IPS-20b (cell line): ENCODE measurements at regions not wholly inside any gene's neighbourhood (a gene's known extent, or its start where the extent isn't known, plus 50 kb on each side); places are given as distances from the start of the nearest gene placed in this dataset.

Source experiments
- H3K27ac ChIP-seq: one replicate; pipeline ENCODE4 v1.5.1; 2013; ENCODE audit warnings: low read length
- H3K27me3 ChIP-seq: 2 replicates; pipeline ENCODE4 v1.6.1; 2013; ENCODE audit warnings: mild to moderate bottlenecking, low read length, inconsistent platforms; ENCODE audit not compliant: insufficient read depth
- H3K36me3 ChIP-seq: 2 replicates; pipeline ENCODE4 v1.6.1; 2013; ENCODE audit warnings: low read depth, mild to moderate bottlenecking, inconsistent platforms, low read length, moderate library complexity; ENCODE audit not compliant: insufficient read depth
- H3K4me1 ChIP-seq: 2 replicates; pipeline ENCODE4 v1.6.1; 2013; ENCODE audit warnings: mild to moderate bottlenecking, control low read depth, inconsistent platforms, low read length, moderate library complexity; ENCODE audit not compliant: insufficient read depth
- H3K4me3 ChIP-seq: 2 replicates; pipeline ENCODE4 v1.5.1; 2013; ENCODE audit warnings: mild to moderate bottlenecking, low read length, inconsistent platforms
- H3K9ac ChIP-seq: 2 replicates; pipeline ENCODE4 v1.6.1; 2013; ENCODE audit warnings: low read depth, mild to moderate bottlenecking, inconsistent platforms, low read length, moderate library complexity
- H3K9me3 ChIP-seq: 2 replicates; pipeline ENCODE4 v1.6.1; 2013; ENCODE audit warnings: mild to moderate bottlenecking, low read depth, low read length, inconsistent platforms; ENCODE audit not compliant: insufficient read depth

GRCh38 chr12:113633678-113634332 lies 162.1 kb upstream of the LHX5 start:
- no peaks in the 10 kb centered on the region; the same call in 1 of the 2 replicates for H3K4me1 ChIP-seq
- H3K4me3 ChIP-seq: no peak overlapping the region
- peaks cover 7% of the 10 kb centered on the region; the same call in 1 of the 2 replicates for H3K27me3 ChIP-seq
- no peaks in the 10 kb centered on the region for H3K36me3 ChIP-seq
- no peak overlapping the region for H3K27ac ChIP-seq
- no peak overlapping the region for H3K9ac ChIP-seq
- H3K9me3 ChIP-seq: peaks cover 9% of the 10 kb centered on the region

- Histone ChIP-seq H3K36me3 (no peaks in the 10 kb centered on the region), H3K4me3 (no peak overlapping the region), H3K4me1 (no peaks in the 10 kb centered on the region), H3K9me3 (peaks cover 16% of the 10 kb centered on the region), H3K27ac (no peak overlapping the region), H3K9ac (no peak overlapping the region), H3K27me3 (no peaks in the 10 kb centered on the region)
Measured at GRCh38 chr12:113630625-113631024, 159.0 kb upstream of the LHX5 start.

- H3K36me3 ChIP-seq: no peaks in the 10 kb centered on the region
- H3K4me1 ChIP-seq: peaks cover 5% of the 10 kb centered on the region; the same call in 1 of the 2 replicates
- no peak overlapping the region for H3K27ac ChIP-seq
- H3K4me3 ChIP-seq: no peak overlapping the region
- H3K9me3 ChIP-seq: peaks cover 18% of the 10 kb centered on the region
- H3K9ac ChIP-seq: no peak overlapping the region
- no peaks in the 10 kb centered on the region for H3K27me3 ChIP-seq
Measured at GRCh38 chr12:113625499-113625898, 153.8 kb upstream of the LHX5 start.

- peaks cover 8% of the 10 kb centered on the region for H3K9me3 ChIP-seq
- H3K27me3 ChIP-seq: no peaks in the 10 kb centered on the region
- no peak overlapping the region for H3K9ac ChIP-seq
- no peak overlapping the region for H3K27ac ChIP-seq
- no peak overlapping the region for H3K4me3 ChIP-seq
- peaks cover 5% of the 10 kb centered on the region; the same call in 1 of the 2 replicates for H3K4me1 ChIP-seq
- no peaks in the 10 kb centered on the region for H3K36me3 ChIP-seq
Measured at GRCh38 chr12:113622410-113622809, 150.7 kb upstream of the LHX5 start.

- H3K4me1 ChIP-seq: peaks cover 5% of the 10 kb centered on the region; the same call in 1 of the 2 replicates
- no peak overlapping the region for H3K27ac ChIP-seq
- H3K27me3 ChIP-seq: no peaks in the 10 kb centered on the region
- no peaks in the 10 kb centered on the region for H3K36me3 ChIP-seq
- H3K4me3 ChIP-seq: no peak overlapping the region
- H3K9me3 ChIP-seq: peaks cover 4% of the 10 kb centered on the region; the same call in 1 of the 2 replicates
- no peak overlapping the region for H3K9ac ChIP-seq
Measured at GRCh38 chr12:113620437-113620976, 148.8 kb upstream of the LHX5 start.

GRCh38 chr12:113619202-113619601 lies 147.5 kb upstream of the LHX5 start:
- Histone ChIP-seq H3K4me3 (no peak overlapping the region), H3K27ac (no peak overlapping the region), H3K27me3 (no peaks in the 10 kb centered on the region), H3K36me3 (no peaks in the 10 kb centered on the region), H3K9me3 (no peaks in the 10 kb centered on the region), H3K4me1 (peaks cover 5% of the 10 kb centered on the region; the same call in 1 of the 2 replicates), H3K9ac (no peak overlapping the region)

- Histone ChIP-seq H3K27me3 (peaks cover 28% of the 10 kb centered on the region), H3K4me3 (no peak overlapping the region), H3K27ac (no peak overlapping the region), H3K36me3 (no peaks in the 10 kb centered on the region), H3K9me3 (no peaks in the 10 kb centered on the region), H3K4me1 (peaks cover 29% of the 10 kb centered on the region), H3K9ac (no peak overlapping the region)
Measured at GRCh38 chr12:113613414-113613813, 141.7 kb upstream of the LHX5 start.

GRCh38 chr12:113612793-113613192 lies 141.1 kb upstream of the LHX5 start:
- Histone ChIP-seq H3K4me1 (peaks cover 29% of the 10 kb centered on the region), H3K9me3 (no peaks in the 10 kb centered on the region), H3K9ac (peak overlapping the region; percentile 93; the same call in 1 of the 2 replicates), H3K27me3 (peaks cover 28% of the 10 kb centered on the region), H3K36me3 (no peaks in the 10 kb centered on the region), H3K27ac (no peak overlapping the region), H3K4me3 (no peak overlapping the region)

- peak overlapping the region; percentile 66; the same call in 1 of the 2 replicates for H3K4me3 ChIP-seq
- H3K4me1 ChIP-seq: peaks cover 29% of the 10 kb centered on the region
- no peaks in the 10 kb centered on the region for H3K9me3 ChIP-seq
- H3K36me3 ChIP-seq: no peaks in the 10 kb centered on the region
- no peak overlapping the region for H3K27ac ChIP-seq
- H3K9ac ChIP-seq: peak overlapping the region; percentile 93
- H3K27me3 ChIP-seq: peaks cover 28% of the 10 kb centered on the region
Measured at GRCh38 chr12:113612076-113612728, 140.5 kb upstream of the LHX5 start.

GRCh38 chr12:113611652-113612051 lies 140.0 kb upstream of the LHX5 start:
- Histone ChIP-seq H3K4me3 (peak overlapping the region; percentile 66), H3K27ac (no peak overlapping the region), H3K9me3 (no peaks in the 10 kb centered on the region), H3K9ac (peak overlapping the region; percentile 93), H3K36me3 (no peaks in the 10 kb centered on the region), H3K27me3 (peaks cover 28% of the 10 kb centered on the region), H3K4me1 (peaks cover 29% of the 10 kb centered on the region)

GRCh38 chr12:113610698-113611097 lies 139.0 kb upstream of the LHX5 start:
- Histone ChIP-seq H3K9me3 (no peaks in the 10 kb centered on the region), H3K27ac (peak overlapping the region; percentile 90), H3K27me3 (peaks cover 28% of the 10 kb centered on the region), H3K4me3 (peak overlapping the region; percentile 66), H3K36me3 (no peaks in the 10 kb centered on the region), H3K4me1 (peaks cover 29% of the 10 kb centered on the region), H3K9ac (peak overlapping the region; percentile 93)
